H7 (cell line): ENCODE measurements at regions not wholly inside any gene's neighbourhood (a gene's known extent, or its start where the extent isn't known, plus 50 kb on each side); places are given as distances from the start of the nearest gene placed in this dataset.
A peak's percentile ranks its signal among the peaks of the same experiment; 100 is the strongest.

Experiments
- DNase-seq: peaks from one replicate; pipeline ENCODE4 v3.0.0; 2012
- H3K27me3 ChIP-seq: 2 replicates; pipeline ENCODE4 v1.6.0; 2011; ENCODE audit warnings: mild to moderate bottlenecking, low read length; ENCODE audit not compliant: control insufficient read depth, insufficient read depth
- H3K36me3 ChIP-seq: replicated peaks from 2 replicates; pipeline ENCODE4 v1.5.1; 2011; ENCODE audit warnings: low read length; ENCODE audit not compliant: control insufficient read depth, insufficient read depth
- H3K4me3 ChIP-seq: 2 replicates; pipeline ENCODE4 v1.5.1; 2011; ENCODE audit warnings: low read depth, mild to moderate bottlenecking, control low read depth, low read length, moderate library complexity; ENCODE audit not compliant: insufficient read depth

GRCh38 chr11:33507356-33507755 lies 193.3 kb downstream of the C11orf91 start:
- no peaks in the 10 kb centered on the region for H3K36me3 ChIP-seq
- no peak for DNase-seq
- H3K27me3 ChIP-seq, result no peaks in the 10 kb centered on the region
- H3K4me3 ChIP-seq, result no peak overlapping the region

DNA sequence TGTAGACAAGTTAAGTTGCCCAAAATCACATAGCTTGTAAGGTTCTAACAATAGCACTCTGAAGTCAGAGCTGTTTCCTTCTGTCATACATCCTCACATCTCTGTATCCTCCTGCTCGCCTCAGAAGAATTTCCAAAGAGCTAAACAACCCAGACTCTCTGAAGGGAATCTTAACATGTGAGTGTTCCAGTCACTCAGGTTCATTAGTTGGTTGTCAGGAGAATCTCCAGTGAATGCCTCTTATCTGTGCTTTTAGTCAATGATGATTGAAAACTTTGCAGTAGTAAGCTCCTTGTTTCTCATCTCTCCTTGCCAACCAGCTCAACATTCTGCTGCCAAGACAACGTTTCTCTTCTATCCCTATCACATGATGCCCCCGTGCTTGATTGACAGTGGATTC lies 195.5 kb downstream of the C11orf91 start:
- Histone ChIP-seq H3K36me3 (no peaks in the 10 kb centered on the region), H3K27me3 (no peaks in the 10 kb centered on the region), H3K4me3 (no peak overlapping the region)
- no peak for DNase-seq

DNA sequence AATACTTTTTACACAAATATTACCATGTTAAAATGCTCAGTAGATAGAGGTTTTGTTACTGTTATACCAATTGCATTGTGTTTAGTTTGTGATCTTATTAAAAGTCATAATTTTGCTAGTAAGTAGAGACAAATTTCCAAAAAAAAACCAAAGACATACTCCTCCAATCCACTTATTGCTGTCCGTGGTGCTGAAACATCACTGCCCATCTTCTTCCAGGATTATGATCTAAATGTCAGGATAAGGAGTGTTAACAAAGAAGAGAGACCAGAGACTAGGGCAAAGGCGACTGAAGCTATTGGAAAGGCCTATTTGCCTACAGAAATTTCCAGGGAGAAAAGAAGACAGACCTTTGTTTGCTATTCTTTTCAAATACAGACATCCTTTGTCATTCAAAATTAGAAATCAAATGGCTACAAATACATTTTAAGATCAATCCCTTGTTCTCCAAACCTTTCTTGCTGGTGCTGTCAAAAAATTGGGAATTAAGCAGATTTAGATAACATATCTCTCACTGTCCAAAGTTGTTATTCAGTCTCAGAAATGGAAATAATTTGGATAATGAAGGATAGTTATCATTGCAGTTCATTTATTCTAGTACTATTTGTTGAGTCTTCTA lies 199.7 kb downstream of the C11orf91 start:
- peak; percentile 7 for DNase-seq
- Histone ChIP-seq H3K4me3 (no peak overlapping the region), H3K27me3 (no peaks in the 10 kb centered on the region), H3K36me3 (no peaks in the 10 kb centered on the region)

- H3K27me3 ChIP-seq, result no peaks in the 10 kb centered on the region
- no peak overlapping the region for H3K4me3 ChIP-seq
- DNase-seq, result no peak
- no peaks in the 10 kb centered on the region for H3K36me3 ChIP-seq
Measured at GRCh38 chr11:33500332-33500731, 200.3 kb downstream of the C11orf91 start.

DNA sequence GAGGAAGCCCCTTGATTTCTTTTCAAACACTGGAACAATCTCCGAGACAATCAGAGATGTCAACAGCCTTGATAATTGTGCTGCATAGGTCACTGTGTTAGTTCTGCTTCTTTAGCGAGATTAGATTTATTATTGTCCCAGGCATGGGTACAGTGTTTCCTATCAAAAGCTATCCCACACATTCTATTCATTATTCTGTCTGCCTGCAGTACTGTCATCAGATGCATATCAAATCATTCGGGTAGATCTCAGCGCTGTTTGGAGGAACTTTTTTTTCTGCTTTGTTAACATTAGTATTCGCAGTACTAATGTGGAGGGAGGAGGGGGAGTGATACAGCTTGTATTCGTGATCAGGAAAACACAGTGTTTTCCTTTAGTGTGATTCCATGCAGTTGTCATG lies 208.0 kb downstream of the C11orf91 start:
- no peak overlapping the region for H3K4me3 ChIP-seq
- no peaks in the 10 kb centered on the region; the same call in 1 of the 2 replicates for H3K27me3 ChIP-seq
- DNase-seq, result no peak
- no peaks in the 10 kb centered on the region for H3K36me3 ChIP-seq

DNA sequence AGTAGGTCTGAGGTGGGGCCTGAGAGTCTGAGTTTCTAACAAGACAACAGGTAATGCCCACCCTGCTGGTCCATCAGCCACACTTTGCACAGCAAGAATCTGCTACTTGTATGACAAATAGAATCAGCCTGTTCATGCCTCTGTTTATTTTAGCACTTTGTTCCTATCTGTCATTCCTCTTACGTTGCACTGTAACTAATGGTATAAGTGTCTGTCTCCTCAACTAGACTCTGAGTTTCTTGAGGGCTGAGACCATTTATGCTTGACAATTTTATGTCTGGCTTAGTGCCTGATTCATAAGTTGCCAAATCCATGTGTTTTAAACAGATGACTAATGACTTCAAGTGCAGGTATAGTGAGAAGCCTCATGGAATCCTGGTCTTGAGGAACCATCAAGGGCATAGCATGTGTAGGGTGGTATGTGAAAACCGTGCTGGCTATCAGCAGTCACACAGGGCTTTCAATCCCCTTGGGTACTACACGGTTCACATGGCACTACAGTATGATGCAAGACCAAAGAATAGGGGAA lies 209.7 kb downstream of the C11orf91 start:
- DNase-seq, result no peak
- no peaks in the 10 kb centered on the region for H3K36me3 ChIP-seq
- no peak overlapping the region for H3K4me3 ChIP-seq
- H3K27me3 ChIP-seq, result no peaks in the 10 kb centered on the region; the same call in 1 of the 2 replicates

- Histone ChIP-seq H3K36me3 (no peaks in the 10 kb centered on the region), H3K4me3 (no peak overlapping the region)
Measured at GRCh38 chr11:33488971-33489370, 211.7 kb downstream of the C11orf91 start.

GRCh38 chr11:33480626-33481025 lies 220.0 kb downstream of the C11orf91 start:
- DNase-seq, result no peak
- Histone ChIP-seq H3K4me3 (no peak overlapping the region), H3K27me3 (no peaks in the 10 kb centered on the region), H3K36me3 (no peaks in the 10 kb centered on the region)

More at GRCh38 chr11:33488971-33489370, 211.7 kb downstream of the C11orf91 start:
- DNase-seq, result no peak
- no peaks in the 10 kb centered on the region; the same call in 1 of the 2 replicates for H3K27me3 ChIP-seq

DNA sequence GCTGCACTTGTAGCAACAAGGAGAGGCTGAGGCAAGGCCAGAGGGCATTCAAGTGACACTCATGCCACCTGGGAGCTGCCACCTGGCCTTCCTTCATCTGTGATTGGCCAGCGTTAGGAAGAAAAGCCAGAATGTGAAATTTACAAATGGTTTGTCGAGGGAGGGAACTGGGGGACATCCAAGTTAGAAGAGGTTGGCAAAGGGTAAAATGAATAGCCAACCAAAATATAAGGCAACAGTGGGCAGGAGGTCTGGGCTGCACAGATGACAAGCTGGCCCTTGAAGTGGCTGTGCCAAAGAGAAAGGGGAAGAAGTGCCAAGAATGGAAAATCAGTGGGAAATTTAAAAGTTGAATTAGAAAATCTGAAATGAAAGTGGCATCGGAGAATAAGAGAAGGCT lies 221.4 kb downstream of the C11orf91 start:
- Histone ChIP-seq H3K36me3 (no peaks in the 10 kb centered on the region), H3K27me3 (no peaks in the 10 kb centered on the region), H3K4me3 (no peak overlapping the region)
- DNase-seq, result no peak

DNA sequence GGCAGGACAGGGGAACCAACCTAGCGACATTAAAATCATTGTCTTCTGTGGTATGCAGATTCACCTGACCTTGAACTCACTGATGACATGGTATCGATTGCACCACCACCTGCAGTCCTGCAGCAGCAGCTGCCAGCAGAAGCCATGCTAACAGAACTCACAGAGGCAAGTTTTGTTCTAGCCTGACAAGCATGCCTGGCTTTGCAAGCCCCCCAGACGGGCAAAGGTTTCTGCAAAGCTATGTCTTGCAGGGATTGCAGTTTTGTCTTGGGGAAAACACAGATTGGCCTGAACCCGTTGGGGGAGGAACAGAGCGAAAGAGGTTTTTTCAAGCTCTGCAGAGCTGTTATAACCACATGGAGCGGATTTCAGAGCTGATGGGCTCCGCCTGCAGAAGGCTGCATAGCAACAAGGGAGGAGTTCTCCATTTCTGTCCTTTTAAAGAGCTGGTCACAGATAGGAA lies 221.0 kb downstream of the HIPK3 start:
- H3K4me3 ChIP-seq, result no peak overlapping the region
- no peak for DNase-seq
- no peaks in the 10 kb centered on the region for H3K36me3 ChIP-seq
- H3K27me3 ChIP-seq, result no peaks in the 10 kb centered on the region

DNA sequence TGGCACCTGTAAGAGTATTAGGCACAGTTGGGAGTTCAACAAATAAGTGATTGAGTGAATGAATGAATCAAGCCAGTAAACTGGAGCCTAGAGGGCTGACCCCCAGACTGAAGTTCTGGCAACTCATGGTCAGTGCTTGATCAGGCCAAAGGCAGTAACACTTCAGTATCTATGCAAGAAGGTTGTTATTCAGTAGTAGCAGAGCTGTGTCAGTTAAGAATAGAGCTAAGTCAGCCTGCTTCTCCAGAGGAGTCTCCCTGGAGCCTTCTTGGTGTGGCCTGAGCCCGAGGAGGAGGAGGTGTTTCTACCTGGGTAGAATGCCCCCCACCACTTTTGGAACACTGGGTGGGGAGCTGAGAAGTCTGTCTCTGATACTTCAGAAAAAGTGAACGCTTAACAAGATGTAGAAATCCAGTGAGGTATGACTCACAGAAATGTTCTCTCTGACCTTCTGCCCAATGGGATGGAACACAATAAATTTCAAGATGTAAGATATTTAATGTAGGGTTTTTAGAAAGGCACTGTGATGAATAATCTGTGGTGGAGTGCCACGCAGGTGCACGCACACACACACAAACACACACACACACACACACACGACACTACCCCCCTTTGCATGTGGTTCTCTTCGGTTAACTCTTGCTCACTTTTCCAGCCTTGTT lies 219.9 kb downstream of the HIPK3 start:
- no peak for DNase-seq
- no peaks in the 10 kb centered on the region for H3K27me3 ChIP-seq
- no peaks in the 10 kb centered on the region for H3K36me3 ChIP-seq
- no peak overlapping the region for H3K4me3 ChIP-seq

DNA sequence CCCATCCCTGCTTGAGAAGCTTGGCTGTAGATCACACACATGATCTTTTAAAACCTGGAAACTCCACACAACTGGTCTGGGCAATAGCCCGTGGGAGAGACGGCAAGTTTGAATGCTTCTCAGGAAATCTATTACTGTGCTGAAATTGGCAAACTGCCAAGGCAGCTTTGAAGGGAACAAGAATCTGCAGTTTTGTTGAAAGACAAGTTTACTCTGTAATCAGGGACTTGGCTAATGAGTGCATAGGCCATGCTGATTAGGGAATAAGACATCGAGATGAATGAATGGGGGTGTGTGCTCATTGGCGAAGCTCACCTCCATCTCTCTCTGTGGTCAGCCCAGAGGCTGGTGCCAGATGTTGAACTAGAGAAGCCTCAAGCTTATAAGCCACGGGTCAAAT lies 218.8 kb downstream of the HIPK3 start:
- H3K27me3 ChIP-seq, result no peaks in the 10 kb centered on the region
- H3K4me3 ChIP-seq, result no peak overlapping the region
- no peaks in the 10 kb centered on the region for H3K36me3 ChIP-seq
- DNase-seq, result no peak

DNA sequence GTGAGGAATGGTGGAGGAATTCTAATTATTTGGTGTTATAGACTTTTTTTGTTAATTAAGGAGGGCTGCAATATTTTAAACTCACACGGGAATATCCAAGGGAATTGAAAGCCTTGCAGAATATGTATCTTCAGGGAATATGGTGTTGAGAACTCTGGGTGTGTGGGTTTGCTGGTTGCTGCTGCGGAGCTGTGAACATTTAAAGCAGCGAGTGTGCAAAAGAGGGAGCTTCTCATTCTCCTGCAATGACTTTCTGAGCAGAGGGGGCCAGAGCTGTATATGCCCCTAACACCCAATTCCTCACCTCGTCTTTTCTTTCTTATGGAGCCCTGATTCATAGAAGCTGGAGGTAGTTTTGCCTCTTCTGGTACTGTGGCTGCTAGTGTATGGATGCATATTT lies 217.7 kb downstream of the HIPK3 start:
- no peaks in the 10 kb centered on the region for H3K27me3 ChIP-seq
- H3K36me3 ChIP-seq, result no peaks in the 10 kb centered on the region
- H3K4me3 ChIP-seq, result no peak overlapping the region
- DNase-seq, result no peak

- DNase-seq, result no peak
- Histone ChIP-seq H3K4me3 (no peak overlapping the region), H3K27me3 (no peaks in the 10 kb centered on the region), H3K36me3 (no peaks in the 10 kb centered on the region)
Measured at GRCh38 chr11:33471541-33471940, 214.4 kb downstream of the HIPK3 start.

- H3K4me3 ChIP-seq, result no peak overlapping the region
- no peaks in the 10 kb centered on the region for H3K27me3 ChIP-seq
- no peaks in the 10 kb centered on the region for H3K36me3 ChIP-seq
- DNase-seq, result no peak
Measured at GRCh38 chr11:33467966-33468365, 210.8 kb downstream of the HIPK3 start.
